WTC11 (cell line): ENCODE measurements at regions not wholly inside any gene's neighbourhood (a gene's known extent, or its start where the extent isn't known, plus 50 kb on each side); places are given as distances from the start of the nearest gene placed in this dataset.

Experiments
- ARID4B ChIP-seq: sonication (generic); formaldehyde crosslinking; IDR thresholded peaks from 2 replicates; pipeline ENCODE4 v1.8.0; 2023; ENCODE audit warnings: missing genetic modification reagents, mild to moderate bottlenecking, borderline replicate concordance
- CTCF ChIP-seq: fragments of 200-600 bp; IDR thresholded peaks from 2 replicates; pipeline ENCODE4 v1.8.0; 2022; ENCODE audit warnings: antibody characterized with exemption
- FOXJ3 ChIP-seq: sonication (generic); formaldehyde crosslinking; IDR thresholded peaks from 2 replicates; pipeline ENCODE4 v1.9.0; 2021; ENCODE audit warnings: missing genetic modification reagents, mild to moderate bottlenecking, borderline replicate concordance
- FOXP1 ChIP-seq: sonication (generic); formaldehyde crosslinking; IDR thresholded peaks from 2 replicates; pipeline ENCODE4 v1.8.0; 2022; ENCODE audit warnings: missing genetic modification reagents, mild to moderate bottlenecking, moderate library complexity, borderline replicate concordance
- IRF1 ChIP-seq: sonication (generic); formaldehyde crosslinking; IDR thresholded peaks from 2 replicates; pipeline ENCODE4 v1.8.0; 2023; ENCODE audit warnings: missing genetic modification reagents
- KAT7 ChIP-seq: sonication (generic); formaldehyde crosslinking; IDR thresholded peaks from 2 replicates; pipeline ENCODE4 v1.8.1; 2023; ENCODE audit warnings: missing genetic modification reagents, mild to moderate bottlenecking, borderline replicate concordance
- MLX ChIP-seq: sonication (generic); formaldehyde crosslinking; IDR thresholded peaks from 2 replicates; pipeline ENCODE4 v1.8.1; 2023; ENCODE audit warnings: mild to moderate bottlenecking, missing genetic modification reagents, moderate library complexity
- MXD4 ChIP-seq: fragments of 250-450 bp; sonication (Bioruptor Pico); IDR thresholded peaks from 2 replicates; pipeline ENCODE4 v1.8.0; 2021; ENCODE audit warnings: mild to moderate bottlenecking, moderate library complexity, borderline replicate concordance
- SP1 ChIP-seq: sonication (generic); formaldehyde crosslinking; conservative IDR thresholded peaks from 2 replicates; pipeline ENCODE4 v1.8.1; 2022; ENCODE audit warnings: missing genetic modification reagents
- TEAD1 ChIP-seq: sonication (generic); formaldehyde crosslinking; IDR thresholded peaks from 2 replicates; pipeline ENCODE4 v1.8.0; 2022; ENCODE audit warnings: mild to moderate bottlenecking, missing genetic modification reagents
- TEAD4 ChIP-seq: sonication (generic); formaldehyde crosslinking; IDR thresholded peaks from 2 replicates; pipeline ENCODE4 v1.8.0; 2022; ENCODE audit warnings: mild to moderate bottlenecking, missing genetic modification reagents
- ZMAT4 ChIP-seq: fragments of 250-450 bp; sonication (Bioruptor Pico); IDR thresholded peaks from 2 replicates; pipeline ENCODE4 v1.9.0; 2021; ENCODE audit warnings: mild to moderate bottlenecking
- ZNF423 ChIP-seq: fragments of 250-450 bp; sonication (Bioruptor Pico); IDR thresholded peaks from 2 replicates; pipeline ENCODE4 v2.1.2; 2022; ENCODE audit warnings: mild to moderate bottlenecking, moderate library complexity
- ZNF532 ChIP-seq: fragments of 250-450 bp; sonication (Bioruptor Pico); IDR thresholded peaks from 2 replicates; pipeline ENCODE4 v1.9.0; 2021; ENCODE audit warnings: mild to moderate bottlenecking, borderline replicate concordance

- TF ChIP-seq MXD4 (CRISPR knock-in tag) (no peak), MLX (CRISPR knock-in tag) (no peak), CTCF (no peak), ZMAT4 (CRISPR knock-in tag) (no peak), TEAD1 (CRISPR knock-in tag) (no peak), TEAD4 (CRISPR knock-in tag) (no peak), ZNF423 (CRISPR knock-in tag) (no peak), SP1 (no peak), FOXJ3 (no peak), FOXP1 (CRISPR knock-in tag) (no peak), IRF1 (CRISPR knock-in tag) (no peak), ARID4B (no peak), ZNF532 (CRISPR knock-in tag) (no peak), KAT7 (CRISPR knock-in tag) (no peak)
Observed at GRCh38 chr6:77205936-77206335, 257.4 kb downstream of the HTR1B start.
